ENCODE measurements at regions not wholly inside any gene's neighbourhood (a gene's known extent, or its start where the extent isn't known, plus 50 kb on each side); places are given as distances from the start of the nearest gene placed in this dataset.

- Histone ChIP-seq H3K9me3 (ENCODE audit: low read depth) (no peaks in the 10 kb centered on the region), H3K27ac (no peak overlapping the region), H3K4me1 (ENCODE audit: low read depth) (peaks cover 3% of the 10 kb centered on the region), H3K27me3 (no peaks in the 10 kb centered on the region), H3K4me3 (no peak overlapping the region), H3K36me3 (no peaks in the 10 kb centered on the region)
- no peak for TF ChIP-seq CTCF (IDR thresholded peaks at IDR 0.05; ENCODE audit: low read depth, low read length)
- no peak for DNase-seq (ENCODE audit: low read depth in 1 of 2, low spot score in 1 of 2)
These were observed 230.1 kb upstream of the ZNF717 start for GRCh38 chr3:76015496-76015895.

- DNase-seq (ENCODE audit: low read depth in 1 of 2, low spot score in 1 of 2), result no peak
- H3K4me1 ChIP-seq (ENCODE audit: low read depth), result peaks cover 2% of the 10 kb centered on the region
- H3K27me3 ChIP-seq, result no peaks in the 10 kb centered on the region
- no peak for TF ChIP-seq CTCF (IDR thresholded peaks at IDR 0.05; ENCODE audit: low read depth, low read length)
- H3K36me3 ChIP-seq, result no peaks in the 10 kb centered on the region
- H3K4me3 ChIP-seq, result no peak overlapping the region
- H3K27ac ChIP-seq, result no peak overlapping the region
- H3K9me3 ChIP-seq (ENCODE audit: low read depth), result no peaks in the 10 kb centered on the region
These were observed 230.8 kb upstream of the ZNF717 start for GRCh38 chr3:76016111-76016510.

- Histone ChIP-seq H3K9me3 (ENCODE audit: low read depth) (no peaks in the 10 kb centered on the region), H3K4me3 (no peak overlapping the region), H3K36me3 (no peaks in the 10 kb centered on the region), H3K27me3 (no peaks in the 10 kb centered on the region), H3K27ac (no peak overlapping the region), H3K4me1 (ENCODE audit: low read depth) (no peaks in the 10 kb centered on the region)
- no peak for DNase-seq (ENCODE audit: low read depth in 1 of 2, low spot score in 1 of 2)
- no peak for TF ChIP-seq CTCF (IDR thresholded peaks at IDR 0.05; ENCODE audit: low read depth, low read length)
These were observed 231.6 kb upstream of the ZNF717 start for GRCh38 chr3:76016769-76017439.

GRCh38 chr3:76021376-76021775, 236.0 kb upstream of the ZNF717 start:
- no peak for DNase-seq (ENCODE audit: low read depth in 1 of 2, low spot score in 1 of 2)

GRCh38 chr3:76024640-76025039, 239.3 kb upstream of the ZNF717 start:
- peak; percentile 18 for TF ChIP-seq CTCF (IDR thresholded peaks at IDR 0.05; ENCODE audit: low read depth, low read length)
- H3K9me3 ChIP-seq (ENCODE audit: low read depth), result no peaks in the 10 kb centered on the region
- H3K27me3 ChIP-seq, result no peaks in the 10 kb centered on the region
- no peaks in the 10 kb centered on the region for H3K36me3 ChIP-seq
- H3K4me3 ChIP-seq, result no peak overlapping the region
- H3K27ac ChIP-seq, result no peak overlapping the region
- no peaks in the 10 kb centered on the region for H3K4me1 ChIP-seq (ENCODE audit: low read depth)
- peak; percentile 6 to 29 for DNase-seq (ENCODE audit: low read depth in 1 of 2, low spot score in 1 of 2)

More at GRCh38 chr3:76021376-76021775, 236.0 kb upstream of the ZNF717 start:
- no peak for TF ChIP-seq CTCF (IDR thresholded peaks at IDR 0.05; ENCODE audit: low read depth, low read length)
- Histone ChIP-seq H3K4me3 (no peak overlapping the region), H3K27ac (no peak overlapping the region), H3K4me1 (ENCODE audit: low read depth) (no peaks in the 10 kb centered on the region), H3K9me3 (ENCODE audit: low read depth) (no peaks in the 10 kb centered on the region), H3K36me3 (no peaks in the 10 kb centered on the region), H3K27me3 (no peaks in the 10 kb centered on the region)

Measured in cardiac muscle cell (in vitro differentiated cells and primary cell).